Kidney (tissue), 13 donors: ENCODE measurements at regions not wholly inside any gene's neighbourhood (a gene's known extent, or its start where the extent isn't known, plus 50 kb on each side); places are given as distances from the start of the nearest gene placed in this dataset.

Experiments
- DNase-seq, 5 donors: peaks; one replicate each; pipeline ENCODE4 v3.0.0-alpha.2; 2013 to 2020
- FAIRE-seq: peaks from 2 replicates; lab custom pipeline; 2012; peaks lifted over from hg19 to GRCh38; lab: Jason Lieb, UNC
- H3K27ac ChIP-seq, 2 donors: one replicate each; pipeline ENCODE4 v1.7.0; 2013; ENCODE audit warnings: low read depth in 2 of 2, low read length in 2 of 2, inconsistent platforms in 1 of 2
- H3K27me3 ChIP-seq: one replicate; pipeline ENCODE4 v1.7.1; 2013; ENCODE audit warnings: low read length, inconsistent platforms; ENCODE audit not compliant: control insufficient read depth, insufficient read depth
- H3K36me3 ChIP-seq, 3 donors: one replicate each; pipeline versions ENCODE4 v1.7.0 to v1.7.1; 2013; ENCODE audit warnings: low read length in 3 of 3, control low read depth in 1 of 3, inconsistent platforms in 1 of 3; ENCODE audit not compliant: insufficient read depth in 3 of 3, control insufficient read depth in 2 of 3
- H3K4me1 ChIP-seq, 3 donors: one replicate each; pipeline versions ENCODE4 v1.7.0 to v1.7.1; 2013; ENCODE audit warnings: low read length in 3 of 3, inconsistent platforms in 1 of 3, low read depth in 1 of 3; ENCODE audit not compliant: control insufficient read depth in 2 of 3, insufficient read depth in 2 of 3
- H3K4me3 ChIP-seq, 3 donors: one replicate each; pipeline versions ENCODE4 v1.7.0 to v1.8.1; 2013; ENCODE audit warnings: low read length in 3 of 3, control low read depth in 1 of 3, inconsistent platforms in 1 of 3
- H3K9ac ChIP-seq, 3 donors: one replicate each; pipeline versions ENCODE4 v1.7.0 to v1.7.1; 2013; ENCODE audit warnings: low read length in 3 of 3, control low read depth in 1 of 3, inconsistent platforms in 1 of 3
- H3K9me3 ChIP-seq, 3 donors: one replicate each; pipeline versions ENCODE4 v1.7.0 to v1.7.1; 2013; ENCODE audit warnings: low read length in 3 of 3, control low read depth in 1 of 3, inconsistent platforms in 1 of 3; ENCODE audit not compliant: control insufficient read depth in 2 of 3, insufficient read depth in 1 of 3
- intact Hi-C: fragments of 100-400 bp; cut with DNase I; formaldehyde crosslinking; loops from one replicate; pipeline ENCODE4 v1.11.1; 2022
- TF ChIP-seq, protein P1 (sequence below): IDR thresholded peaks from 3 replicates; pipeline ENCODE4 v1.5.1; 2012; ENCODE audit warnings: mild to moderate bottlenecking, moderate library complexity, borderline replicate concordance; ENCODE audit not compliant: insufficient read depth; ENCODE audit errors: extremely low read depth
- donor health status: control.
- donor health status: control.
- donor health status: control.
- donor health status: control.
- donor health status: control.
- donor health status: DM: yes; HTN: yes; CAD: no.
- donor health status: Normal renal cell carcinoma (clear cell type).

DNA sequence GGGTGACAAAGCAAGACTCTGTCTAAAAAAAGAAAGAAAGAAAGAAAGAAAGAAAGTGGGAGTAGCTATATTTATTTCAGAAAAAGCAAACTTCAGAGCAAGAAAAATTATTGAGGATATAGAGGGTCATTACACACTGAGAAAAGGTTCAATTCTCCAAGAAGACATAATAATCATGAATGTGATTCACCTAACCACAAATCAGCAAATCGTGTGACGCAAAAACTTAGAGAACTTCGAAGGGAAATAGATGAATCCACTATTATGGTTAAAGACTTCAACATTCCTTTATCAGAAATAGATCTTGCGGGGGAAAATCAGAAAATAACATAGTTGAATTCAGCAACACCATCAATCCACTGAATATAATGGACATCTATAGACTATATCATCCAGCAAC, 219.3 kb upstream of the LDB2 start:
- Histone ChIP-seq H3K27ac (no peak overlapping the region), H3K36me3 (no peaks in the 10 kb centered on the region), H3K4me1 (no peaks in the 10 kb centered on the region), H3K4me3 (no peak overlapping the region), H3K9me3 (peaks cover 0 to 2% (median 0%) of the 10 kb centered on the region in 3 donors), H3K27me3 (no peaks in the 10 kb centered on the region), H3K9ac (no peak overlapping the region)
- FAIRE-seq (no peak), DNase-seq (no peak)
- intact Hi-C loops = no loop called here
- TF ChIP-seq, protein P1, sequence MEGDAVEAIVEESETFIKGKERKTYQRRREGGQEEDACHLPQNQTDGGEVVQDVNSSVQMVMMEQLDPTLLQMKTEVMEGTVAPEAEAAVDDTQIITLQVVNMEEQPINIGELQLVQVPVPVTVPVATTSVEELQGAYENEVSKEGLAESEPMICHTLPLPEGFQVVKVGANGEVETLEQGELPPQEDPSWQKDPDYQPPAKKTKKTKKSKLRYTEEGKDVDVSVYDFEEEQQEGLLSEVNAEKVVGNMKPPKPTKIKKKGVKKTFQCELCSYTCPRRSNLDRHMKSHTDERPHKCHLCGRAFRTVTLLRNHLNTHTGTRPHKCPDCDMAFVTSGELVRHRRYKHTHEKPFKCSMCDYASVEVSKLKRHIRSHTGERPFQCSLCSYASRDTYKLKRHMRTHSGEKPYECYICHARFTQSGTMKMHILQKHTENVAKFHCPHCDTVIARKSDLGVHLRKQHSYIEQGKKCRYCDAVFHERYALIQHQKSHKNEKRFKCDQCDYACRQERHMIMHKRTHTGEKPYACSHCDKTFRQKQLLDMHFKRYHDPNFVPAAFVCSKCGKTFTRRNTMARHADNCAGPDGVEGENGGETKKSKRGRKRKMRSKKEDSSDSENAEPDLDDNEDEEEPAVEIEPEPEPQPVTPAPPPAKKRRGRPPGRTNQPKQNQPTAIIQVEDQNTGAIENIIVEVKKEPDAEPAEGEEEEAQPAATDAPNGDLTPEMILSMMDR = no peak

DNA sequence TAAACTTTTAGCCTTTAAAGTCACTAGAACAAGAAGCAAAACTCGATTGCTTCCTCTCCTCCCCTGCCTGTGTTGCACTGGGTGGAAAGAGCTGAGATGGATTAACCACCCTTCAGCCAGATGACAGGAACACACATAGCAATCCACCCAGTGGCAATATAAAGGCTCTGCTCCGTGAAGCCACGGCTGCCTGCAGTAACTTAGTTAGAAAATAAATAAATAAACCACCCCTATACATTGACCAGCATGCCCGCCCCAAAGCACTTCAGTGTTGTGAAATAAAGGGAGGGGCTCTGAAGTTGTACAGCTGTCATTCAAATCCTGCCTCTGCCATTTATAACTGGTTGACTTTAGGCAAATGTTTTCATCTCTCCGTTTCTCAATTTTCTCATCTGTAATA, 217.1 kb upstream of the LDB2 start:
- no peak overlapping the region for H3K4me3 ChIP-seq
- DNase-seq = no peak
- no peaks in the 10 kb centered on the region for H3K27me3 ChIP-seq
- no peak for FAIRE-seq
- no peak overlapping the region for H3K27ac ChIP-seq
- intact Hi-C loops = no loop called here
- TF ChIP-seq, protein P1 = no peak
- no peaks in the 10 kb centered on the region for H3K36me3 ChIP-seq
- H3K9ac ChIP-seq = no peak overlapping the region
- no peaks in the 10 kb centered on the region for H3K4me1 ChIP-seq
- no peaks in the 10 kb centered on the region for H3K9me3 ChIP-seq

DNA sequence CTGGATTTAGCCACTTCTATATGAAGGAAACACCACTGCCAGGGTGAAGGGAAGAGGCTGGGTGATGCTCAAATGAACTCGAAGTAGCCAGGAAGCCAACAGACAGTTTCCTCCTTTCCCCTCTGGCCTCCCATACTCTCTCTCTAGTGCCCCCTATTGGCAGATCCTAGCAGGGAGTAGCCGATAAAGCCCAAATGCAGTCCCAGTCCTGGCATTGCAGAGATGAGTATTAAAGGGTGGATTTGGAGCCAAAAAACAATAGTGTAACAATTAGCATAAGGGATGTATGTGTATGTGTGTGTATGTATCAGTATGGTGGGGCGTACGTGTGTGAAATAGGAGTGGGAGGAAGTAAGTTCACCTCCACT, 213.8 kb upstream of the LDB2 start:
- Histone ChIP-seq H3K36me3 (no peaks in the 10 kb centered on the region), H3K9ac (no peak overlapping the region), H3K27me3 (no peaks in the 10 kb centered on the region), H3K27ac (no peak overlapping the region), H3K9me3 (no peaks in the 10 kb centered on the region), H3K4me3 (no peak overlapping the region), H3K4me1 (no peaks in the 10 kb centered on the region)
- TF ChIP-seq, protein P1 = peak; percentile 46
- DNase-seq (peak in 4 of 5 donors; percentile 18 to 52 (median 34)), FAIRE-seq (no peak)
- intact Hi-C loops = no loop called here

DNA sequence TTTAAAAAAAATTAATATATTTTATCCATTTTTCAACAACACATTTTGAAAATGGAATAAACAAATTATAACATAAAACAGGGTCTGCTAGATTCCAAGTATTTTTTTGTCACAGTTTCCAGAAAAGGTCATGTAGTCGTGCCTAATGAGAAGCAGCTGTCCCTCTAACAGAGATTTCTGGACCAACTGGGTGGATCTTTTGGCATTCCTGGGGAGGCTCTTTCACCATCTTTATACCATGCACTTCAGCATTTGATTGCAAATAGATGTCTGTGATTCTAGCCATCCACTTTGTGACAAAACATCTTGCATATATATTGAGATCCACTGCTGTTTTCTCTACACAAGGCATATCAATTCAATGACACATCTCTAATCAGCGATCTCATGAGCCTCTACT, 210.7 kb upstream of the LDB2 start:
- no peaks in the 10 kb centered on the region for H3K9me3 ChIP-seq
- no peak overlapping the region for H3K9ac ChIP-seq
- H3K4me3 ChIP-seq = no peak overlapping the region
- H3K4me1 ChIP-seq = no peaks in the 10 kb centered on the region
- H3K27me3 ChIP-seq = no peaks in the 10 kb centered on the region
- no peaks in the 10 kb centered on the region for H3K36me3 ChIP-seq
- FAIRE-seq = no peak
- intact Hi-C loops = no loop called here
- no peak overlapping the region for H3K27ac ChIP-seq
- TF ChIP-seq, protein P1 = no peak
- no peak for DNase-seq
